Trophoblast cell (in vitro differentiated cells and primary cell): ENCODE measurements at regions not wholly inside any gene's neighbourhood (a gene's known extent, or its start where the extent isn't known, plus 50 kb on each side); places are given as distances from the start of the nearest gene placed in this dataset.

Experiments used
- DNase-seq, 2 donors: peaks; one replicate each; pipeline ENCODE4 v3.0.0-alpha.2; 2016
- H2AFZ ChIP-seq: 2 replicates; pipeline ENCODE4 v1.6.1; 2013; ENCODE audit warnings: low read length, moderate library complexity, mild to moderate bottlenecking; ENCODE audit not compliant: insufficient read depth, poor library complexity
- H2AK5ac ChIP-seq: 2 replicates; pipeline ENCODE4 v1.6.1; 2013; ENCODE audit warnings: mild to moderate bottlenecking, low read length
- H2BK120ac ChIP-seq: 2 replicates; pipeline ENCODE4 v1.6.1; 2013; ENCODE audit warnings: low read length, mild to moderate bottlenecking, moderate library complexity; ENCODE audit not compliant: insufficient read depth, poor library complexity
- H2BK12ac ChIP-seq: 2 replicates; pipeline ENCODE4 v1.6.1; 2013; ENCODE audit warnings: mild to moderate bottlenecking, low read length, moderate library complexity
- H2BK5ac ChIP-seq: 2 replicates; pipeline ENCODE4 v1.6.1; 2013; ENCODE audit warnings: low read length, low read depth, moderate library complexity, mild to moderate bottlenecking; ENCODE audit not compliant: poor library complexity
- H3K14ac ChIP-seq: 2 replicates; pipeline ENCODE4 v1.6.1; 2013; ENCODE audit warnings: mild to moderate bottlenecking, low read length
- H3K18ac ChIP-seq: 2 replicates; pipeline ENCODE4 v1.6.1; 2013; ENCODE audit warnings: mild to moderate bottlenecking, low read length
- H3K23ac ChIP-seq: 2 replicates; pipeline ENCODE4 v1.6.1; 2013; ENCODE audit warnings: low read length
- H3K27ac ChIP-seq: 2 replicates; pipeline ENCODE4 v1.5.1; 2013; ENCODE audit warnings: low read depth, mild to moderate bottlenecking, inconsistent platforms, low read length, moderate library complexity
- H3K27me3 ChIP-seq: 2 replicates; pipeline ENCODE4 v1.6.1; 2013; ENCODE audit warnings: inconsistent platforms, mild to moderate bottlenecking, low read length, moderate library complexity; ENCODE audit not compliant: insufficient read depth
- H3K36me3 ChIP-seq, 2 experiments: 1 replicate in 1 of 2; 2 replicates in 1 of 2; pipeline ENCODE4 v1.6.1; 2013; ENCODE audit warnings: low read length in 2 of 2, mild to moderate bottlenecking in 2 of 2, moderate library complexity in 1 of 2; ENCODE audit not compliant: insufficient read depth in 2 of 2, control insufficient read depth in 1 of 2
- H3K4ac ChIP-seq: 2 replicates; pipeline ENCODE4 v1.6.1; 2013; ENCODE audit warnings: low read depth, mild to moderate bottlenecking, low read length, moderate library complexity
- H3K4me1 ChIP-seq, 2 experiments: 1 replicate in 1 of 2; 2 replicates in 1 of 2; pipeline ENCODE4 v1.6.1; 2013; ENCODE audit warnings: low read length in 2 of 2, mild to moderate bottlenecking in 2 of 2, moderate library complexity in 1 of 2; ENCODE audit not compliant: insufficient read depth in 2 of 2, control insufficient read depth in 1 of 2
- H3K4me2 ChIP-seq: 2 replicates; pipeline ENCODE4 v1.6.1; 2013; ENCODE audit warnings: inconsistent platforms, mild to moderate bottlenecking, low read length, moderate library complexity
- H3K4me3 ChIP-seq: 2 replicates; pipeline ENCODE4 v1.5.1; 2013; ENCODE audit warnings: mild to moderate bottlenecking, low read depth, low read length, inconsistent platforms
- H3K79me1 ChIP-seq: one replicate; pipeline ENCODE4 v1.6.1; 2013; ENCODE audit warnings: low read length
- H3K79me2 ChIP-seq: 2 replicates; pipeline ENCODE4 v1.6.1; 2013; ENCODE audit warnings: low read length, mild to moderate bottlenecking; ENCODE audit not compliant: control insufficient read depth, insufficient read depth, poor library complexity
- H3K9ac ChIP-seq: 2 replicates; pipeline ENCODE4 v1.6.1; 2013; ENCODE audit warnings: mild to moderate bottlenecking, low read length
- H3K9me3 ChIP-seq: 2 replicates; pipeline ENCODE4 v1.6.1; 2013; ENCODE audit warnings: low read depth, mild to moderate bottlenecking, control low read depth, inconsistent platforms, low read length; ENCODE audit not compliant: insufficient read depth
- H4K12ac ChIP-seq: 2 replicates; pipeline ENCODE4 v1.6.1; 2013; ENCODE audit warnings: low read depth, mild to moderate bottlenecking, low read length, moderate library complexity
- H4K8ac ChIP-seq: 2 replicates; pipeline ENCODE4 v1.6.1; 2013; ENCODE audit warnings: low read depth, mild to moderate bottlenecking, low read length, moderate library complexity
- H4K91ac ChIP-seq: one replicate; pipeline ENCODE4 v1.6.1; 2013; ENCODE audit warnings: low read depth, mild to moderate bottlenecking, low read length, moderate library complexity
- WGBS: extraction: QIAGEN DNeasy Blood & Tissue Kit; methylation state at CpG from one replicate; pipeline ENCODE4 v1.1.7; 2013; ENCODE audit warnings: missing lambda C conversion rate; ENCODE audit not compliant: insufficient read length, insufficient coverage; ENCODE audit errors: extremely low coverage; 5-methylcytosine and 5-hydroxymethylcytosine counted together

DNA sequence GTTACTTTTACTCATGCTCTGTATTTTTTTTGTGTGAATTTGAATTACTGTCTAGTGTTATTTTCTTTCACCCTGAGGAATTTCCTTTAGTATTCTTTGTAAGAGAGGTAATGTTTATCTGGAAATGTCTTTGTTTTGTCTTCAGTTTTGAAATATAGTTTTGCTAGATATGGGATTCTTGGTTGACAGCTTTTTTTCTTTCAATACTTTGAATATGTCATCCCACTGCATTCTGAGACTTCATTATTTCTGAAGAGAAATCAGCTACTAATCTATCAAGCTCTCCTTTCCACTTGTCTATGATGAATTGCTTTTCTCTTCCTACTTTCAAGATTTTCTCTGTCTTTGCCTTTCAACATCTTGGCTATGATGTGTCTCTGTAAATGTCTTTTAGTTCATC lies 217.0 kb upstream of the CASK start:
- Histone ChIP-seq H3K14ac (no peak overlapping the region), H4K12ac (no peak overlapping the region), H3K4ac (no peak overlapping the region), H3K79me1 (no peaks in the 10 kb centered on the region), H3K18ac (no peak overlapping the region), H2AFZ (no peak overlapping the region), H3K4me1 (no peaks in the 10 kb centered on the region), H3K23ac (no peak overlapping the region), H4K91ac (no peak overlapping the region), H3K79me2 (no peaks in the 10 kb centered on the region), H3K4me2 (no peak overlapping the region), H2BK5ac (no peak overlapping the region), H3K4me3 (no peak overlapping the region), H3K27me3 (no peaks in the 10 kb centered on the region), H4K8ac (no peak overlapping the region), H2BK120ac (no peak overlapping the region), H3K9ac (no peak overlapping the region), H3K27ac (no peak overlapping the region), H3K9me3 (no peaks in the 10 kb centered on the region), H2AK5ac (no peak overlapping the region), H2BK12ac (no peak overlapping the region), H3K36me3 (no peaks in the 10 kb centered on the region)
- no peak for DNase-seq

DNA sequence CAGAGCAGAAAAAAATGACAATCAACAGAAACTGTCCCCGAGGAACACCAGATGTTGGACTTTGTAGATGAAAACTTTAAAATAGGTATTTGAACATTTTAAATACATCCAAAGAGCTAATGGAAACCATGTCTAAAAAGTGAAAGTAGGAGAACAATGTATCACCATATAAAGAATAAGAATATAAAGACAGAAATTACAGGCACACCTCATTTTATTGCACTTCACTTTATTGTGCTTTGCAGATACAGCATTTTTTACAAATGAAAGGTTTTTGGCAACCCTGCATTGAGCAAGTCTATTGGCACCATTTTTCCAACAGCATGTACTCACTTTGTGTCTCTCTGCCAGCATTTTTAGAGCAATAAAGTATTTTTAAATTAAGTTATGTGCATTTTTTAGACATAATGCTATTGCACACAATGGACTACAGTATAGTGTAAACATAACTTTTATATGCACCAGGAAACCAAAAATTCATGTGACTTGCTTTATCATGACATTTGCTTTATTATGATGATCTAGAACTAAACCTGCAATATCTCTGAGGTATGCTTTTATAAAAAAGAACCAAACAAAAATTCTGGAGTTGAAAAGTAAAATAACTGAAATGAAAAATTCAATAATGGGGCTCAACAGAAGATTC lies 212.4 kb upstream of the CASK start:
- Histone ChIP-seq H3K79me2 (no peaks in the 10 kb centered on the region), H3K14ac (no peak overlapping the region)
- no peak for DNase-seq

GRCh38 chrX:42131856-42132255 lies 208.5 kb upstream of the CASK start:
- Histone ChIP-seq H4K8ac (no peak overlapping the region), H3K4me2 (no peak overlapping the region), H2BK120ac (no peak overlapping the region), H2BK12ac (no peak overlapping the region), H3K27me3 (no peaks in the 10 kb centered on the region), H3K9ac (no peak overlapping the region), H3K14ac (no peak overlapping the region), H4K12ac (no peak overlapping the region), H3K23ac (no peak overlapping the region), H3K36me3 (no peaks in the 10 kb centered on the region), H3K79me1 (no peaks in the 10 kb centered on the region), H3K9me3 (no peaks in the 10 kb centered on the region), H3K18ac (no peak overlapping the region), H3K79me2 (no peaks in the 10 kb centered on the region), H3K4me1 (no peaks in the 10 kb centered on the region), H2BK5ac (no peak overlapping the region), H3K4ac (no peak overlapping the region), H4K91ac (no peak overlapping the region), H3K4me3 (no peak overlapping the region), H2AK5ac (no peak overlapping the region), H3K27ac (no peak overlapping the region), H2AFZ (no peak overlapping the region)
- no peak for DNase-seq

More for the DNA sequence above, 212.4 kb upstream of the CASK start:
- Histone ChIP-seq H4K8ac (no peak overlapping the region), H3K4me3 (no peak overlapping the region), H2AK5ac (no peak overlapping the region), H4K12ac (no peak overlapping the region), H3K23ac (no peak overlapping the region), H3K4ac (no peak overlapping the region), H2AFZ (no peak overlapping the region), H3K36me3 (no peaks in the 10 kb centered on the region), H4K91ac (no peak overlapping the region), H2BK12ac (no peak overlapping the region), H3K27ac (no peak overlapping the region), H2BK5ac (no peak overlapping the region), H3K9ac (no peak overlapping the region), H3K4me1 (no peaks in the 10 kb centered on the region), H3K9me3 (no peaks in the 10 kb centered on the region), H2BK120ac (no peak overlapping the region), H3K4me2 (no peak overlapping the region), H3K18ac (no peak overlapping the region), H3K79me1 (no peaks in the 10 kb centered on the region), H3K27me3 (no peaks in the 10 kb centered on the region)
- WGBS, result no CpG with 5 or more reads among the region's 1 CpG

- Histone ChIP-seq H2AFZ (no peak overlapping the region), H4K91ac (no peak overlapping the region), H3K4me2 (no peak overlapping the region), H3K4ac (no peak overlapping the region), H3K36me3 (no peaks in the 10 kb centered on the region), H3K79me1 (no peaks in the 10 kb centered on the region), H4K8ac (no peak overlapping the region), H3K9me3 (no peaks in the 10 kb centered on the region), H2BK120ac (no peak overlapping the region), H4K12ac (no peak overlapping the region), H2BK12ac (no peak overlapping the region), H3K18ac (no peak overlapping the region), H2BK5ac (no peak overlapping the region), H3K9ac (no peak overlapping the region), H3K4me1 (no peaks in the 10 kb centered on the region), H3K27ac (no peak overlapping the region), H3K4me3 (no peak overlapping the region), H3K27me3 (no peaks in the 10 kb centered on the region), H3K79me2 (no peaks in the 10 kb centered on the region), H3K23ac (no peak overlapping the region), H3K14ac (no peak overlapping the region), H2AK5ac (no peak overlapping the region)
- no CpG with 5 or more reads among the region's 3 CpGs for WGBS
- DNase-seq, result no peak
Measured at GRCh38 chrX:42129022-42129940, 205.9 kb upstream of the CASK start.
